ENCODE measurements at regions not wholly inside any gene's neighbourhood (a gene's known extent, or its start where the extent isn't known, plus 50 kb on each side); places are given as distances from the start of the nearest gene placed in this dataset.

DNA sequence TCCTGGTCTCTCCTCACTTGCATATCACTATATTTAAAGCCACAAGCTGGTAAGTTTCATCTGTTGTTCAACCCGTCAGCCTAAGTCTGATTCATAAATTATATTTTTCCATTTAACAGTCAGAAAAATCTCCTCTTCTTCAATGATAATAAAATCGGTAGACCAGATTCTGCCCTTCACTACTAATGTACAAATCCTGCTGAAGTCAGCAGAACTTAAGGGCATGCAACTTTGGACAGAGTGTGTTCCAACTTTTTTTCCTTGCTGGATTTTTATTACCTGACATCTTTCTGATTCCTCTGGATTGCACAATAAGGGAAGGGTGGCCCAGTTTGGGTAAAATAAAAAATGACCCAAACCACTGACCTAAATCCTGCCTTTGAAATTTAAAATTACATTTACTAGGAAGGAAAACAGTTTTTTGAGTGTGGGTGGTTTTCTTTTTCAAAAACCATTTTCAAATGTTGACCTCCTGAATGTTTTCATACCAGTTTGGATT is 125.4 kb upstream of the DIO2 start:
- H3K9ac ChIP-seq (ENCODE audit: low read length), result no peak overlapping the region
- no peaks in the 10 kb centered on the region for H3K27me3 ChIP-seq (replicated peaks; ENCODE audit: control insufficient read depth, insufficient read depth, low read length)
- no peaks in the 10 kb centered on the region for H3K36me3 ChIP-seq (ENCODE audit: control insufficient read depth, insufficient read depth, low read length, severe bottlenecking)
- H3K4me3 ChIP-seq (ENCODE audit: low read length), result no peak overlapping the region
- DNase-seq (ENCODE audit: low read depth), result no peak
- peaks cover 5% of the 10 kb centered on the region for H3K4me1 ChIP-seq (ENCODE audit: control insufficient read depth, insufficient read depth, low read length)
- no peaks in the 10 kb centered on the region for H3K9me3 ChIP-seq (ENCODE audit: control insufficient read depth, low read length)

DNA sequence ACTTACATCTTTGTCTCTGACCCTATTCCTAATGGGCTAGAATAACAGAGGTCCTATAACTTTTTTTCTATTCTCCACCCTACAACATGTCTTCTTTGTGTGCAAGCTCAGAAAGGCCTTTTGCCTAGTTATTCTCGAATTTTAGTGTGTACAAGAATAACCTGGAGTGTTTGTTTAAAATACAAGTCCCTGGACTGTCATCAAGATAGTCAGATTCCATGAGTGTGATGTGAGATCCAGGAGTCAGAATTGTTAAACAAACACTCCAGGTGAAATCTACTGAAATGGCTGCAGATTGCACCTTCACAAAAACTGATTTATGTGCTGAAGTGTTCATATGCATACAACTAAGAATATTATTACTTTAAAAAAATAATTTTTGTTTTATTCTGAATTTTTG is 114.4 kb upstream of the DIO2 start:
- H3K4me3 ChIP-seq (ENCODE audit: low read length), result no peak overlapping the region
- no peak overlapping the region for H3K9ac ChIP-seq (ENCODE audit: low read length)
- H3K4me1 ChIP-seq (ENCODE audit: control insufficient read depth, insufficient read depth, low read length), result no peaks in the 10 kb centered on the region
- no peaks in the 10 kb centered on the region for H3K27me3 ChIP-seq (replicated peaks; ENCODE audit: control insufficient read depth, insufficient read depth, low read length)
- H3K36me3 ChIP-seq (ENCODE audit: control insufficient read depth, insufficient read depth, low read length, severe bottlenecking), result no peaks in the 10 kb centered on the region
- peaks cover 5% of the 10 kb centered on the region for H3K9me3 ChIP-seq (ENCODE audit: control insufficient read depth, low read length)
- DNase-seq (ENCODE audit: low read depth), result no peak

- Histone ChIP-seq H3K27me3 (replicated peaks; ENCODE audit: control insufficient read depth, insufficient read depth, low read length) (no peaks in the 10 kb centered on the region), H3K4me3 (ENCODE audit: low read length) (no peak overlapping the region), H3K9me3 (ENCODE audit: control insufficient read depth, low read length) (peaks cover 5% of the 10 kb centered on the region), H3K36me3 (ENCODE audit: control insufficient read depth, insufficient read depth, low read length, severe bottlenecking) (no peaks in the 10 kb centered on the region), H3K9ac (ENCODE audit: low read length) (no peak overlapping the region), H3K4me1 (ENCODE audit: control insufficient read depth, insufficient read depth, low read length) (no peaks in the 10 kb centered on the region)
- DNase-seq (ENCODE audit: low read depth), result no peak
Measured at GRCh38 chr14:80325112-80325511, 113.8 kb upstream of the DIO2 start.

DNA sequence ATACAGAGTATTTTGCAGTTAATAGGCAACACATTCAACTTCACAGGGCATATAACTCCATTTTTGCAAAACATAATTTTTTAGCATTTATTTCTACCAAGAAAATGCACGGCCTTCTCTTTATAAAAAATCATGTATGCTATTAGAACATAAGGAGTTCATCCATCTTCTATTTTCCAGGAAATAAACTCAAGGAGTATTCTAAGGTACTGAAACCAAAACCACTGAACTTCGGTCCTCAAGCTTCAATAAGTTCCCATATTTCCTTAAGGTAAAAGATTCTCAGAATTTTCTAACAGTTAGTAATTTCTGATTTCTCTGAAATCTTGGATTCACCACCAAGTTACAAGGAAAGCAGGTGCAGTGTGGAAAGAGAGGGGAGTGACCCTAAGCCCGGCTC is 113.3 kb upstream of the DIO2 start:
- no peaks in the 10 kb centered on the region for H3K4me1 ChIP-seq (ENCODE audit: control insufficient read depth, insufficient read depth, low read length)
- H3K36me3 ChIP-seq (ENCODE audit: control insufficient read depth, insufficient read depth, low read length, severe bottlenecking), result no peaks in the 10 kb centered on the region
- no peaks in the 10 kb centered on the region for H3K27me3 ChIP-seq (replicated peaks; ENCODE audit: control insufficient read depth, insufficient read depth, low read length)
- peaks cover 5% of the 10 kb centered on the region for H3K9me3 ChIP-seq (ENCODE audit: control insufficient read depth, low read length)
- H3K4me3 ChIP-seq (ENCODE audit: low read length), result no peak overlapping the region
- no peak overlapping the region for H3K9ac ChIP-seq (ENCODE audit: low read length)
- no peak for DNase-seq (ENCODE audit: low read depth)

- H3K36me3 ChIP-seq (ENCODE audit: control insufficient read depth, insufficient read depth, low read length, severe bottlenecking), result no peaks in the 10 kb centered on the region
- H3K27me3 ChIP-seq (replicated peaks; ENCODE audit: control insufficient read depth, insufficient read depth, low read length), result no peaks in the 10 kb centered on the region
- H3K9me3 ChIP-seq (ENCODE audit: control insufficient read depth, low read length), result peaks cover 5% of the 10 kb centered on the region
- H3K4me1 ChIP-seq (ENCODE audit: control insufficient read depth, insufficient read depth, low read length), result no peaks in the 10 kb centered on the region
- DNase-seq (ENCODE audit: low read depth), result no peak
- H3K9ac ChIP-seq (ENCODE audit: low read length), result no peak overlapping the region
- no peak overlapping the region for H3K4me3 ChIP-seq (ENCODE audit: low read length)
Measured at GRCh38 chr14:80323038-80323665, 111.8 kb upstream of the DIO2 start.

DNA sequence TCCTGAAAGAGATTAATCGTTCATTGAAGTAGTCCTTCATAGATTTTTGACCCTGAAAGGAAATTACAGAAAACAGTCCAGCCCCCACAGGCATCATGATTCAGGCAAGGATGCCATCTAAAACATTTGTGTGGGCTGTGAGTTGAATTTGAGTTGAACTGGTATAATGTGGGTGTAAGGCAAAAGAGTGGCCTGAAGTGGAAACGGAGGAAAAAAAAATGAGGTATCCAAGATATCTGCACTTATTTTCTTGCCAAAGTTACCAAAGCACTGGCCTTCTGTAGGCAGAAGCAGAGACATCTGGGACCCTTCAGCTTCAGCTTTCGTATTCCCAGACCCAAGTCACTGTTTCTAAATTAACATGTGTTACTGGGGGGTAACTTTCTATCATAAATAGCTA is 105.1 kb upstream of the DIO2 start:
- Histone ChIP-seq H3K4me3 (ENCODE audit: low read length) (no peak overlapping the region), H3K27me3 (replicated peaks; ENCODE audit: control insufficient read depth, insufficient read depth, low read length) (no peaks in the 10 kb centered on the region), H3K36me3 (ENCODE audit: control insufficient read depth, insufficient read depth, low read length, severe bottlenecking) (no peaks in the 10 kb centered on the region), H3K9ac (ENCODE audit: low read length) (no peak overlapping the region), H3K4me1 (ENCODE audit: control insufficient read depth, insufficient read depth, low read length) (peaks cover 8% of the 10 kb centered on the region), H3K9me3 (ENCODE audit: control insufficient read depth, low read length) (peaks cover 5% of the 10 kb centered on the region)
- peak; percentile 55 for DNase-seq (ENCODE audit: low read depth)

DNA sequence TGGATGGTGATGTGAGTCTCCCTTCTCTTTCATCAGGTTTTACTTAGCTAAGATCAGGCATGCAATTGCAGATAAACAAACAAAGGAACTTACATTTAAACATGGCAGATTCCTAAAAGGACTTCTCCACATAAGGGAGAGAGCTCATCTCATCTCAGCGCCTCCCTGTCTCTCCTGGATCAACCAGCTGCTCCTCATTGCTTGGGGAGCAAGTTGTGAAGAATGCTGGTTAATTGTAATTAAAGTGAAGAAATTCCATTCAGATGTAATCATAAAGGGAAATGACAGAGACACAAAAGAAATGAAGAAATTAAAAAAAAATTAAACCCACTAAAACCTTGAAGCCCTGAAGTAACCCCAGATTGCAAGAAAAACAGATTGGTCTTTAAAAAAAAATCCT is 104.4 kb upstream of the DIO2 start:
- Histone ChIP-seq H3K9me3 (ENCODE audit: control insufficient read depth, low read length) (no peaks in the 10 kb centered on the region), H3K9ac (ENCODE audit: low read length) (no peak overlapping the region), H3K4me3 (ENCODE audit: low read length) (peak overlapping the region; percentile 13), H3K36me3 (ENCODE audit: control insufficient read depth, insufficient read depth, low read length, severe bottlenecking) (no peaks in the 10 kb centered on the region), H3K4me1 (ENCODE audit: control insufficient read depth, insufficient read depth, low read length) (peaks cover 8% of the 10 kb centered on the region), H3K27me3 (replicated peaks; ENCODE audit: control insufficient read depth, insufficient read depth, low read length) (no peaks in the 10 kb centered on the region)
- peak; percentile 36 for DNase-seq (ENCODE audit: low read depth)

GRCh38 chr14:80313806-80314205 is 102.5 kb upstream of the DIO2 start:
- H3K9ac ChIP-seq (ENCODE audit: low read length), result no peak overlapping the region
- no peaks in the 10 kb centered on the region for H3K9me3 ChIP-seq (ENCODE audit: control insufficient read depth, low read length)
- no peaks in the 10 kb centered on the region for H3K27me3 ChIP-seq (replicated peaks; ENCODE audit: control insufficient read depth, insufficient read depth, low read length)
- H3K36me3 ChIP-seq (ENCODE audit: control insufficient read depth, insufficient read depth, low read length, severe bottlenecking), result no peaks in the 10 kb centered on the region
- H3K4me1 ChIP-seq (ENCODE audit: control insufficient read depth, insufficient read depth, low read length), result peaks cover 8% of the 10 kb centered on the region
- peak; percentile 64 for DNase-seq (ENCODE audit: low read depth)
- no peak overlapping the region for H3K4me3 ChIP-seq (ENCODE audit: low read length)

GRCh38 chr14:80310938-80311750 is 99.8 kb upstream of the DIO2 start:
- H3K9ac ChIP-seq (ENCODE audit: low read length), result no peak overlapping the region
- no peak overlapping the region for H3K4me3 ChIP-seq (ENCODE audit: low read length)
- H3K9me3 ChIP-seq (ENCODE audit: control insufficient read depth, low read length), result no peaks in the 10 kb centered on the region
- H3K27me3 ChIP-seq (replicated peaks; ENCODE audit: control insufficient read depth, insufficient read depth, low read length), result no peaks in the 10 kb centered on the region
- H3K36me3 ChIP-seq (ENCODE audit: control insufficient read depth, insufficient read depth, low read length, severe bottlenecking), result no peaks in the 10 kb centered on the region
- DNase-seq (ENCODE audit: low read depth), result peak; percentile 55
- H3K4me1 ChIP-seq (ENCODE audit: control insufficient read depth, insufficient read depth, low read length), result peaks cover 4% of the 10 kb centered on the region

- no peaks in the 10 kb centered on the region for H3K27me3 ChIP-seq (replicated peaks; ENCODE audit: control insufficient read depth, insufficient read depth, low read length)
- DNase-seq (ENCODE audit: low read depth), result peak; percentile 54
- H3K9ac ChIP-seq (ENCODE audit: low read length), result no peak overlapping the region
- no peak overlapping the region for H3K4me3 ChIP-seq (ENCODE audit: low read length)
- peaks cover 4% of the 10 kb centered on the region for H3K4me1 ChIP-seq (ENCODE audit: control insufficient read depth, insufficient read depth, low read length)
- no peaks in the 10 kb centered on the region for H3K9me3 ChIP-seq (ENCODE audit: control insufficient read depth, low read length)
- H3K36me3 ChIP-seq (ENCODE audit: control insufficient read depth, insufficient read depth, low read length, severe bottlenecking), result no peaks in the 10 kb centered on the region
Measured at GRCh38 chr14:80304125-80304766, 92.9 kb upstream of the DIO2 start.

GRCh38 chr14:80300351-80300750 is 89.0 kb upstream of the DIO2 start:
- Histone ChIP-seq H3K4me3 (ENCODE audit: low read length) (no peak overlapping the region), H3K4me1 (ENCODE audit: control insufficient read depth, insufficient read depth, low read length) (peaks cover 4% of the 10 kb centered on the region), H3K36me3 (ENCODE audit: control insufficient read depth, insufficient read depth, low read length, severe bottlenecking) (no peaks in the 10 kb centered on the region), H3K27me3 (replicated peaks; ENCODE audit: control insufficient read depth, insufficient read depth, low read length) (no peaks in the 10 kb centered on the region), H3K9me3 (ENCODE audit: control insufficient read depth, low read length) (no peaks in the 10 kb centered on the region), H3K9ac (ENCODE audit: low read length) (no peak overlapping the region)
- no peak for DNase-seq (ENCODE audit: low read depth)

Measured in adipocyte (in vitro differentiated cells).